ENCODE measurements at regions not wholly inside any gene's neighbourhood (a gene's known extent, or its start where the extent isn't known, plus 50 kb on each side); places are given as distances from the start of the nearest gene placed in this dataset.

DNA sequence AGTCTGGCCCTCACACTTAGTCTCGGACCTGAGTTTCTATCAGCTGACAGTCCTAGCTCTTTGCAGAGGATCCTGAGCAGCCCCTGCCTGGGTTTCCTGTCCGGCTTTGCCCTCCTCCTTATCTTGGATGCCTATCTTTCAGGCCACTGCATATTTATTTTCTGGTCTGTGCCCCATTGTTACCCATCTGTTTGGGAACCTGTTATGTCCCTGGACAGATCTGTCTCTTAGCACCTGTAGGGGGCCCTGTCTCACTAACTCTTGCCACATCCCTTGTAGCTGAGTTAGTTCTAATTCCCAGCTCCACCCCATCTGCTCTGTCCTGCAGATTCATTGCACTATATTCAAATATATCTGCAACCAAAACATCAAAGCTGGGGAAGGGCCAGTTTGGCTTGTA, 514.9 kb upstream of the LCORL start:
- no peak for TF ChIP-seq CTCF (IDR thresholded peaks at IDR 0.05 in 8 of 11, conservative IDR thresholded peaks at IDR 0.05 in 3 of 11)
- no peak for TF ChIP-seq POLR2AphosphoS5 (IDR thresholded peaks at IDR 0.05)
